A549 (cell line): ENCODE measurements at regions not wholly inside any gene's neighbourhood (a gene's known extent, or its start where the extent isn't known, plus 50 kb on each side); places are given as distances from the start of the nearest gene placed in this dataset.

ENCODE experiments used
- KDM5A ChIP-seq: fragments of 200-600 bp; sonication (generic); IDR thresholded peaks from 2 replicates; pipeline ENCODE4 v1.6.1; 2016; ENCODE audit warnings: antibody characterized with exemption, mild to moderate bottlenecking
- POLR2A ChIP-seq: IDR thresholded peaks from 2 replicates; pipeline ENCODE4 v1.6.1; 2012; ENCODE audit warnings: mild to moderate bottlenecking, low read length

DNA sequence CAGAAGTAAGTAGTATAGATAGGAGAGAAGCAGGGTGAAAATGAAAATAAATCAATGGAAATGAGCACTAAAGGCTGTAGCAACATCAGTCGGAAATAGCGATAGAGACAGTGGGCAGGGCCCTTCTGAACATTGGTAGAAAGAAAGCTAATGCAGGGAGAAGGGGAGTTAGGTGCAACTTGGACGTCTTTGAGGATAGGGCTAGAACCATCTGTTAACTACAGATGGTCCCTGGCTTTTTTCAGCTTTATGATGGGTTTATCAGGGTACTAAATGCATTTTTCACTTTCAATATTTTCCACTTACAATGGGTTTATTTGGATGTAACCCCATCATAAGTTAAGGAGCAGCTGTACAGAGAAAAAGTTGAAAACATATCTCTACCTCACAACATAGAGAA is 72.8 kb upstream of the CNR1 start:
- TF ChIP-seq KDM5A (no peak), POLR2A (no peak)
